Esophagus muscularis mucosa (tissue), 3 donors: ENCODE measurements at regions not wholly inside any gene's neighbourhood (a gene's known extent, or its start where the extent isn't known, plus 50 kb on each side); places are given as distances from the start of the nearest gene placed in this dataset.
"Not testable (repeated sequence)": the region's sequence is repeated elsewhere in the genome, so short reads cannot be mapped to it uniquely, and the experiment has no call there.

Experiments used
- POLR2A ChIP-seq: fragments of 450-650 bp; IDR thresholded peaks from one replicate; pipeline ENCODE4 v1.6.1; 2017; ENCODE audit warnings: antibody characterized with exemption, moderate library complexity, mild to moderate bottlenecking, low read depth
- POLR2AphosphoS5 ChIP-seq, 2 donors: sonication (generic); formaldehyde crosslinking; IDR thresholded peaks; one replicate each; pipeline ENCODE4 v1.6.1; 2017; ENCODE audit warnings: antibody characterized with exemption in 2 of 2
- TF ChIP-seq, protein P1 (sequence below), 3 experiments: fragments of 200-600 bp in 2 of 3; fragments of 450-650 bp in 1 of 3; sonication (generic) in 2 of 3; IDR thresholded peaks; one replicate each; pipeline ENCODE4 v1.5.1; 2017 to 2019; ENCODE audit warnings: antibody characterized with exemption in 3 of 3, mild to moderate bottlenecking in 2 of 3, moderate library complexity in 1 of 3

DNA sequence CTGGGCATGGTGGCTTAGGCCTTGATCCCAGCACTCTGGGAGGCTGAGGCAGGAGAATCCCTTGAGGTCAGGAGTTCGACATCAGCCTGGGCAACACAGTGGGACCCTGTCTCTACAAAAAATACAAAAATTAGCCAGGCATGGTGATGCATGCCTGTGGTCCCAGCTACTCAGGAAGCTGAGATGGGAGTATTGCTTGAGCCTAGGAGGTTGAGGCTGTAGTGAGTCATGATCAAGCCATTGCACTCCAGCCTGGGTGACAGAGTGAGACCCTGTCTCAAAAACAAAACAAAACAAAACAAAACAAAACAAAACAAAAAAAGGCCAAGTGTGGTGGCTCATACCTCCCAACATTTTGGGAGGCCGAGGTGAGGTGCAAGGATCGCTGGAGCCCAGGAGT is 111.8 kb upstream of the XPO1 start:
- TF ChIP-seq, protein P1, sequence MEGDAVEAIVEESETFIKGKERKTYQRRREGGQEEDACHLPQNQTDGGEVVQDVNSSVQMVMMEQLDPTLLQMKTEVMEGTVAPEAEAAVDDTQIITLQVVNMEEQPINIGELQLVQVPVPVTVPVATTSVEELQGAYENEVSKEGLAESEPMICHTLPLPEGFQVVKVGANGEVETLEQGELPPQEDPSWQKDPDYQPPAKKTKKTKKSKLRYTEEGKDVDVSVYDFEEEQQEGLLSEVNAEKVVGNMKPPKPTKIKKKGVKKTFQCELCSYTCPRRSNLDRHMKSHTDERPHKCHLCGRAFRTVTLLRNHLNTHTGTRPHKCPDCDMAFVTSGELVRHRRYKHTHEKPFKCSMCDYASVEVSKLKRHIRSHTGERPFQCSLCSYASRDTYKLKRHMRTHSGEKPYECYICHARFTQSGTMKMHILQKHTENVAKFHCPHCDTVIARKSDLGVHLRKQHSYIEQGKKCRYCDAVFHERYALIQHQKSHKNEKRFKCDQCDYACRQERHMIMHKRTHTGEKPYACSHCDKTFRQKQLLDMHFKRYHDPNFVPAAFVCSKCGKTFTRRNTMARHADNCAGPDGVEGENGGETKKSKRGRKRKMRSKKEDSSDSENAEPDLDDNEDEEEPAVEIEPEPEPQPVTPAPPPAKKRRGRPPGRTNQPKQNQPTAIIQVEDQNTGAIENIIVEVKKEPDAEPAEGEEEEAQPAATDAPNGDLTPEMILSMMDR (IDR thresholded peaks at IDR 0.05) = not testable (repeated sequence)
- not testable (repeated sequence) for TF ChIP-seq POLR2A; POLR2AphosphoS5 (IDR thresholded peaks at IDR 0.05)
